HCT116 (cell line): ENCODE measurements at regions not wholly inside any gene's neighbourhood (a gene's known extent, or its start where the extent isn't known, plus 50 kb on each side); places are given as distances from the start of the nearest gene placed in this dataset.

Experiments used
- CTCF ChIP-seq, 3 experiments: fragments of 200-600 bp in 1 of 3; sonication (generic) in 1 of 3; IDR thresholded peaks in 2 of 3; conservative IDR thresholded peaks in 1 of 3; 2 replicates each; pipeline ENCODE4 v1.5.1; 2012 to 2017; ENCODE audit warnings: low read depth in 2 of 3, low read length in 2 of 3, antibody characterized with exemption in 1 of 3, borderline replicate concordance in 1 of 3, control low read depth in 1 of 3, mild to moderate bottlenecking in 1 of 3, mixed read lengths in 1 of 3, mixed run types in 1 of 3, moderate library complexity in 1 of 3; ENCODE audit not compliant: insufficient read depth in 1 of 3
- EGR1 ChIP-seq: IDR thresholded peaks from 2 replicates; pipeline ENCODE4 v1.6.1; 2012; ENCODE audit warnings: low read depth
- POLR2A ChIP-seq: IDR thresholded peaks from 2 replicates; pipeline ENCODE4 v1.7.0; 2011; ENCODE audit warnings: borderline replicate concordance; ENCODE audit not compliant: insufficient read depth, insufficient read length; ENCODE audit errors: extremely low read depth
- POLR2AphosphoS5 ChIP-seq: IDR thresholded peaks from 2 replicates; pipeline ENCODE4 v1.6.1; 2011; ENCODE audit warnings: mild to moderate bottlenecking, low read depth, low read length, moderate library complexity
- RAD21 ChIP-seq: IDR thresholded peaks from 2 replicates; pipeline ENCODE4 v1.6.1; 2012; ENCODE audit warnings: low read depth, mild to moderate bottlenecking
- SIN3A ChIP-seq: IDR thresholded peaks from 2 replicates; pipeline ENCODE4 v1.6.1; 2012; ENCODE audit warnings: low read depth
- SRF ChIP-seq: IDR thresholded peaks from 2 replicates; pipeline ENCODE4 v1.6.1; 2012; ENCODE audit warnings: low read depth
- YY1 ChIP-seq: IDR thresholded peaks from 2 replicates; pipeline ENCODE4 v1.6.1; 2011; ENCODE audit warnings: low read length, low read depth, moderate library complexity, mild to moderate bottlenecking; ENCODE audit not compliant: insufficient replicate concordance; ENCODE audit errors: extremely low read depth
- TF ChIP-seq, protein P1 (sequence below): IDR thresholded peaks from 2 replicates; pipeline ENCODE4 v1.6.1; 2012; ENCODE audit warnings: low read depth

GRCh38 chr5:135683189-135683588, 104.4 kb upstream of the CXCL14 start:
- TF ChIP-seq POLR2A (no peak), POLR2AphosphoS5 (no peak), CTCF (IDR thresholded peaks at IDR 0.05 in 2 of 3, conservative IDR thresholded peaks at IDR 0.05 in 1 of 3; ENCODE audit: borderline replicate concordance in 1 of 3, insufficient read depth in 1 of 3, low read depth in 2 of 3, low read length in 2 of 3) (no peak), YY1 (no peak), SIN3A (no peak), EGR1 (no peak), RAD21 (no peak), SRF (no peak)
- TF ChIP-seq, protein P1, sequence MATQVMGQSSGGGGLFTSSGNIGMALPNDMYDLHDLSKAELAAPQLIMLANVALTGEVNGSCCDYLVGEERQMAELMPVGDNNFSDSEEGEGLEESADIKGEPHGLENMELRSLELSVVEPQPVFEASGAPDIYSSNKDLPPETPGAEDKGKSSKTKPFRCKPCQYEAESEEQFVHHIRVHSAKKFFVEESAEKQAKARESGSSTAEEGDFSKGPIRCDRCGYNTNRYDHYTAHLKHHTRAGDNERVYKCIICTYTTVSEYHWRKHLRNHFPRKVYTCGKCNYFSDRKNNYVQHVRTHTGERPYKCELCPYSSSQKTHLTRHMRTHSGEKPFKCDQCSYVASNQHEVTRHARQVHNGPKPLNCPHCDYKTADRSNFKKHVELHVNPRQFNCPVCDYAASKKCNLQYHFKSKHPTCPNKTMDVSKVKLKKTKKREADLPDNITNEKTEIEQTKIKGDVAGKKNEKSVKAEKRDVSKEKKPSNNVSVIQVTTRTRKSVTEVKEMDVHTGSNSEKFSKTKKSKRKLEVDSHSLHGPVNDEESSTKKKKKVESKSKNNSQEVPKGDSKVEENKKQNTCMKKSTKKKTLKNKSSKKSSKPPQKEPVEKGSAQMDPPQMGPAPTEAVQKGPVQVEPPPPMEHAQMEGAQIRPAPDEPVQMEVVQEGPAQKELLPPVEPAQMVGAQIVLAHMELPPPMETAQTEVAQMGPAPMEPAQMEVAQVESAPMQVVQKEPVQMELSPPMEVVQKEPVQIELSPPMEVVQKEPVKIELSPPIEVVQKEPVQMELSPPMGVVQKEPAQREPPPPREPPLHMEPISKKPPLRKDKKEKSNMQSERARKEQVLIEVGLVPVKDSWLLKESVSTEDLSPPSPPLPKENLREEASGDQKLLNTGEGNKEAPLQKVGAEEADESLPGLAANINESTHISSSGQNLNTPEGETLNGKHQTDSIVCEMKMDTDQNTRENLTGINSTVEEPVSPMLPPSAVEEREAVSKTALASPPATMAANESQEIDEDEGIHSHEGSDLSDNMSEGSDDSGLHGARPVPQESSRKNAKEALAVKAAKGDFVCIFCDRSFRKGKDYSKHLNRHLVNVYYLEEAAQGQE: no peak
